Uterus (tissue), 2 donors: ENCODE measurements at regions not wholly inside any gene's neighbourhood (a gene's known extent, or its start where the extent isn't known, plus 50 kb on each side); places are given as distances from the start of the nearest gene placed in this dataset.

Experiments used
- CTCF ChIP-seq, 4 experiments: fragments of 200-600 bp in 2 of 4; fragments of 450-650 bp in 2 of 4; sonication (generic) in 2 of 4; IDR thresholded peaks; one replicate each; pipeline ENCODE4 v1.5.1; 2016 to 2019; ENCODE audit warnings: antibody characterized with exemption in 4 of 4, mild to moderate bottlenecking in 2 of 4, moderate library complexity in 1 of 4
- POLR2A ChIP-seq, 2 donors: fragments of 450-650 bp; IDR thresholded peaks; one replicate each; pipeline ENCODE4 v1.6.1; 2016; ENCODE audit warnings: antibody characterized with exemption in 2 of 2, mild to moderate bottlenecking in 1 of 2, moderate library complexity in 1 of 2

DNA sequence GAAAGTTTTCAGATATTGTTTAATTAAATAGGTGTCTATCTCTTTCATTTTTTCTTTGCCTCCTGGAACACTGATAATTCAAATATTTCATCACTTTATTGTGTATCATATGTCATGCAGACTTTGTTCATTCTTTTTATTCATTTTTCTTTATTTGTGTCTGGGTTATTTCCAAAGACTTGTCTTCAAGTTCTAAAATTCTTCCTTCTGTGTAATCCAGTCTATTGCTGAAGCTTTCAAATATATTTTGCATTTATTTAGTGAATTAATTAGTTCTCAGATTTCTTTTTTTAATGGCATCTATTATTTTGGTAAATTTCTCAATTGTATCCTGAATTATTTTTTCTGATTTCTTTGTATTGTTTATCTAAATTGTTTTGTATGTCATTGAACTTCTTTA lies 70.1 kb downstream of the ZNF330 start:
- TF ChIP-seq CTCF (IDR thresholded peaks at IDR 0.05): no peak
- TF ChIP-seq POLR2A (IDR thresholded peaks at IDR 0.05): no peak
